Hepatocyte (in vitro differentiated cells): ENCODE measurements at regions not wholly inside any gene's neighbourhood (a gene's known extent, or its start where the extent isn't known, plus 50 kb on each side); places are given as distances from the start of the nearest gene placed in this dataset.

Experiments used
- EZH2phosphoT487 ChIP-seq: fragments of 200-600 bp; sonication (generic); IDR thresholded peaks from one replicate; pipeline ENCODE4 v1.6.1; 2018; ENCODE audit warnings: antibody characterized with exemption, mild to moderate bottlenecking, low read depth, moderate library complexity; ENCODE audit not compliant: unreplicated experiment, severe bottlenecking
- TF ChIP-seq, protein P1 (sequence below): fragments of 200-600 bp; sonication (generic); IDR thresholded peaks from 2 replicates; pipeline ENCODE4 v1.5.1; 2016; ENCODE audit warnings: antibody characterized with exemption, mild to moderate bottlenecking; ENCODE audit not compliant: poor library complexity

DNA sequence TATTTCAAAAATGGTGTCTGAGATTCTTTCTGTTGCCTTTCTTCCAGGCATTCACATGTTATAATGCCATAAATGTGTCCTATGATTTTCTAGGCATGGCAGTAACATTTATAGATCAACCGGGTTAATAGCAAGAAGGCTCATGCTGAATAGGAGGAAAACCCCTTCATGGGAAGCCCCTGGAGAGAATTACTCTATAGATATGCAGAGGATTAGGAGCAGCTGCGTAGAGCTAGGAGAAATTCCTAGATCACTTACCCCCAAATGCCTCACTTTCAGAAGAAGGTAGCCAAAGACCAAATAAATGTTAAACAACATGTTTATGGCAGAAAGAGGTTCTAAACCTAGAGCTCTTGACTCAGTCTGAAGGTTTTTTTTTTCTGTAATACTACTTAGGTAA, 153.4 kb upstream of the CTNNA2 start:
- TF ChIP-seq, protein P1, sequence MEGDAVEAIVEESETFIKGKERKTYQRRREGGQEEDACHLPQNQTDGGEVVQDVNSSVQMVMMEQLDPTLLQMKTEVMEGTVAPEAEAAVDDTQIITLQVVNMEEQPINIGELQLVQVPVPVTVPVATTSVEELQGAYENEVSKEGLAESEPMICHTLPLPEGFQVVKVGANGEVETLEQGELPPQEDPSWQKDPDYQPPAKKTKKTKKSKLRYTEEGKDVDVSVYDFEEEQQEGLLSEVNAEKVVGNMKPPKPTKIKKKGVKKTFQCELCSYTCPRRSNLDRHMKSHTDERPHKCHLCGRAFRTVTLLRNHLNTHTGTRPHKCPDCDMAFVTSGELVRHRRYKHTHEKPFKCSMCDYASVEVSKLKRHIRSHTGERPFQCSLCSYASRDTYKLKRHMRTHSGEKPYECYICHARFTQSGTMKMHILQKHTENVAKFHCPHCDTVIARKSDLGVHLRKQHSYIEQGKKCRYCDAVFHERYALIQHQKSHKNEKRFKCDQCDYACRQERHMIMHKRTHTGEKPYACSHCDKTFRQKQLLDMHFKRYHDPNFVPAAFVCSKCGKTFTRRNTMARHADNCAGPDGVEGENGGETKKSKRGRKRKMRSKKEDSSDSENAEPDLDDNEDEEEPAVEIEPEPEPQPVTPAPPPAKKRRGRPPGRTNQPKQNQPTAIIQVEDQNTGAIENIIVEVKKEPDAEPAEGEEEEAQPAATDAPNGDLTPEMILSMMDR, result no peak
- TF ChIP-seq EZH2phosphoT487, result no peak
